ENCODE measurements at regions not wholly inside any gene's neighbourhood (a gene's known extent, or its start where the extent isn't known, plus 50 kb on each side); places are given as distances from the start of the nearest gene placed in this dataset.

DNA sequence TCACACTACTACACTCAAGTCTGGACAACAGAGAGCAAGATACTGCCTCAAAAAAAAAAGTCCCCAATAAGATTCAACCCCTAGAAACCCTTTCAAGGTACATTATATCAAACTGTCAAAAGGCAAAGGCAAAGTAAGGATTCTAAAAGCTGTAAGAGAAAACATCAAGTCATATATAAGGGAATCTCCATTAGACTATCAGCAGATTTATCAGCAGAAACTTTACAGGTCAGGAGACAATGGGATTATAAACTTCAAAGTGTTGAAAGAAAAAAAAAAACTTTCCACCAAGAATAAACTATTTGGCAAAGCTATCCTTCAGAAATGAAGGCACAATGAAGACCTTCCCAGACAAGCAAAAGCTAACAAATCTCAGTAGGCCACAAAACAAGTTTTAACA, 63.5 kb upstream of the DMRT1 start:
- TF ChIP-seq CTCF (IDR thresholded peaks at IDR 0.05), result no peak
- TF ChIP-seq POLR2A (IDR thresholded peaks at IDR 0.05), result no peak

All from heart left ventricle (tissue), 13 donors.